ENCODE measurements at regions not wholly inside any gene's neighbourhood (a gene's known extent, or its start where the extent isn't known, plus 50 kb on each side); places are given as distances from the start of the nearest gene placed in this dataset.

DNA sequence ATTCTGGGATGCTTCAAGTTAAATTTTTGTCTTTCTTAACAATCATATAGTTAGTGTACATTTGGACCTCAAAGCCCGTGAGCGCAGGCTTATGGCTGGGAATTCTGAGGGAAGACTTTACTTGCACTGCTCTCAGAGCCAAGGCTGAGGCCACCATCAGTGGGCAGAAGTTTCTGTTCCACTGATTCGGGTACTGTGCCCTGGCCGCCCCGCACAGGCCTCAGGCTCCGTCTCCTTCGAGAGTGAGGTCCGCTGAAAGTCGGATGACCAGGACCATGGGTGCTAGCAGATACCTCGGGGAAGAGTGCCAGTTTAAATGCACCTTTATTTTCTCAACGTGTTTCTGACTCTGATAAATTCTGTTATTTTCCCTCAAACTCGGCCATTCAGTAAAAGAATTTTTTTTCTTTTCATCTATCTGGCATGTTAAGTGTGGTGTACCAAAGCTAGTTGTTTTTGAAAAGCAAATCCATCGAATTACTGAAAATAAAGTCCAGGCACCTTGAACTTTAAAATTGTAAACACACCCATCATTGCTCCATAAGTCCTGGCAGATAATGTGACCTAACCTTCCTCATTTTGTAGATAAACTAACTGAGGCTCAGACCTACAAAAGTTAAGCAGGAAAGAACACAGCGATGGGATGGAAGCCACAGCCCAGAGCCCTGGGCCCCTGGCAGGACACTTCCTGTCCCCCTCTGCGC, 126.7 kb downstream of the SOX1 start:
- no peak overlapping the region for H2BK12ac ChIP-seq (ENCODE audit: low read depth, low read length)
- H2AFZ ChIP-seq (ENCODE audit: low read length) = no peak overlapping the region
- H3K23ac ChIP-seq (ENCODE audit: insufficient read length) = no peak overlapping the region
- TF ChIP-seq RNF2 (IDR thresholded peaks at IDR 0.05; ENCODE audit: borderline replicate concordance, low read depth, low read length, missing control alignments, poor library complexity, severe bottlenecking) (no peak), SP4 (IDR thresholded peaks at IDR 0.05; ENCODE audit: low read length) (no peak), HDAC2 (IDR thresholded peaks at IDR 0.05; ENCODE audit: borderline replicate concordance in 1 of 2, low read depth in 2 of 2, low read length in 2 of 2) (no peak), CBX8 (IDR thresholded peaks at IDR 0.05; ENCODE audit: borderline replicate concordance, low read depth, low read length) (no peak), TAF1 (IDR thresholded peaks at IDR 0.05; ENCODE audit: low read depth, low read length) (no peak), KDM1A (IDR thresholded peaks at IDR 0.05; ENCODE audit: borderline replicate concordance, low read length) (no peak), MAX (IDR thresholded peaks at IDR 0.05) (no peak), CTBP2 (IDR thresholded peaks at IDR 0.05; ENCODE audit: borderline replicate concordance, insufficient read depth, insufficient read length, low read length) (no peak), YY1 (IDR thresholded peaks at IDR 0.05; ENCODE audit: low read depth, low read length) (no peak), ATF2 (IDR thresholded peaks at IDR 0.05; ENCODE audit: low read length) (no peak)

More for the DNA sequence above, 126.7 kb downstream of the SOX1 start:
- H2BK5ac ChIP-seq (ENCODE audit: low read depth, low read length) = no peak overlapping the region
- no peaks in the 10 kb centered on the region; a peak in 1 of 7 replicates for H3K27me3 ChIP-seq (replicated peaks in 1 of 4; ENCODE audit: control insufficient read depth in 3 of 4, extremely low read depth in 1 of 4, insufficient read depth in 3 of 4, low read length in 3 of 4)
- no peak overlapping the region for H2BK20ac ChIP-seq (ENCODE audit: low read length)
- H3K4me1 ChIP-seq (replicated peaks in 1 of 4; ENCODE audit: control insufficient read depth in 3 of 4, insufficient read depth in 4 of 4, low read length in 3 of 4) = no peaks in the 10 kb centered on the region
- no peak overlapping the region for H4K5ac ChIP-seq (ENCODE audit: insufficient read length, low read depth, low read length)
- H3K4me3 ChIP-seq (ENCODE audit: extremely low read depth in 1 of 4, insufficient read depth in 2 of 4, low read depth in 3 of 4, low read length in 4 of 4) = no peak overlapping the region
- FAIRE-seq (no peak), DNase-seq (ENCODE audit: low read depth in 1 of 2, low spot score in 2 of 2) (no peak)
- no peak overlapping the region for H3K4ac ChIP-seq (replicated peaks; ENCODE audit: insufficient read length, low read depth, low read length)
- no peaks in the 10 kb centered on the region for H3K79me1 ChIP-seq (ENCODE audit: low read depth, low read length)
- no peak overlapping the region for H2BK120ac ChIP-seq (replicated peaks; ENCODE audit: low read depth, low read length)
- H3K56ac ChIP-seq (replicated peaks; ENCODE audit: insufficient read length, low read depth, low read length) = no peak overlapping the region
- no peak overlapping the region for H3K4me2 ChIP-seq (ENCODE audit: insufficient read depth in 1 of 2, low read depth in 2 of 2, low read length in 2 of 2)
- 0 out of 4 replicates have a peak, but pooled peaks cover 0 to 7% of the 10 kb centered on the region in 2 experiments for H3K9me3 ChIP-seq (ENCODE audit: insufficient read depth in 2 of 2, low read depth in 1 of 2, low read length in 1 of 2)
- POLR2A ChIA-PET (ENCODE audit: partially characterized antibody) = no interaction called here
- H3K27ac ChIP-seq (ENCODE audit: low read depth, low read length) = no peak overlapping the region
- no peak overlapping the region for H3K18ac ChIP-seq (ENCODE audit: extremely low read depth, low read length)
- H3K36me3 ChIP-seq (ENCODE audit: control insufficient read depth in 2 of 4, insufficient read depth in 4 of 4, low read length in 3 of 4) = no peaks in the 10 kb centered on the region
- no peak overlapping the region for H2BK15ac ChIP-seq (ENCODE audit: low read length)
- no peak overlapping the region for H3K14ac ChIP-seq (ENCODE audit: insufficient read length)
- H4K8ac ChIP-seq (ENCODE audit: extremely low read depth, insufficient read depth, low read length) = no peak overlapping the region
- no peaks in the 10 kb centered on the region; the same call in 1 of the 2 replicates for H3K23me2 ChIP-seq (ENCODE audit: low read depth, low read length)
- CTCF ChIA-PET (ENCODE audit: partially characterized antibody) = interaction anchor here (1.2 kb wide), 1 partner anchor 44 kb away, joined by 3 read pairs; no protein-coding TSS in a partner anchor
- H3K9ac ChIP-seq (replicated peaks in 1 of 4; ENCODE audit: extremely low read depth in 1 of 4, low read depth in 3 of 4, low read length in 3 of 4) = no peak overlapping the region
- H2AK5ac ChIP-seq (ENCODE audit: low read depth, low read length) = no peak overlapping the region
- H4K91ac ChIP-seq (replicated peaks; ENCODE audit: insufficient read length, low read length) = no peak overlapping the region
- no peaks in the 10 kb centered on the region for H3K79me2 ChIP-seq (ENCODE audit: control insufficient read depth in 1 of 2, insufficient read depth in 2 of 2, low read length in 2 of 2)
- WGBS, 2 experiments (ENCODE audit: extremely low coverage in 1 of 2, insufficient coverage in 1 of 2, insufficient read length in 1 of 2, insufficient replicate concordance in 2 of 2, low coverage in 1 of 2, low lambda C conversion rate in 2 of 2, missing lambda C conversion rate in 1 of 2) = 94% methylated on average over 15 of the region's 15 CpGs; no CpG with 5 or more reads in 1 of the 2 experiments
- no peaks in the 10 kb centered on the region for H4K20me1 ChIP-seq (replicated peaks in 1 of 2; ENCODE audit: control insufficient read depth in 1 of 2, insufficient read depth in 2 of 2, low read length in 2 of 2)
